ENCODE measurements at regions not wholly inside any gene's neighbourhood (a gene's known extent, or its start where the extent isn't known, plus 50 kb on each side); places are given as distances from the start of the nearest gene placed in this dataset.
"Not testable (repeated sequence)": the region's sequence is repeated elsewhere in the genome, so short reads cannot be mapped to it uniquely, and the experiment has no call there.

- no peak for DNase-seq
Observed at GRCh38 chr3:82240322-82240721, 478.9 kb upstream of the GBE1 start.

GRCh38 chr3:82236257-82236656 lies 474.8 kb upstream of the GBE1 start:
- no peak for DNase-seq

GRCh38 chr3:82229397-82229796 lies 468.0 kb upstream of the GBE1 start:
- DNase-seq, result no peak

GRCh38 chr3:82224661-82225060 lies 463.2 kb upstream of the GBE1 start:
- no peak for DNase-seq

- no peak for DNase-seq
Observed at GRCh38 chr3:82222401-82222800, 461.0 kb upstream of the GBE1 start.

- DNase-seq, result no peak
Observed at GRCh38 chr3:82217571-82217970, 456.1 kb upstream of the GBE1 start.

- DNase-seq, result no peak
Observed at GRCh38 chr3:82208002-82208710, 446.7 kb upstream of the GBE1 start.

- DNase-seq, result no peak
Observed at GRCh38 chr3:82202269-82202668, 440.8 kb upstream of the GBE1 start.

GRCh38 chr3:82201316-82201715 lies 439.9 kb upstream of the GBE1 start:
- no peak for DNase-seq

- DNase-seq, result no peak
Observed at GRCh38 chr3:82198009-82198408, 436.6 kb upstream of the GBE1 start.

- no peak for DNase-seq
Observed at GRCh38 chr3:82196645-82197044, 435.2 kb upstream of the GBE1 start.

- DNase-seq, result no peak
Observed at GRCh38 chr3:82194870-82195269, 433.4 kb upstream of the GBE1 start.

GRCh38 chr3:82186017-82186416 lies 424.6 kb upstream of the GBE1 start:
- no peak for DNase-seq

GRCh38 chr3:82179291-82179690 lies 417.8 kb upstream of the GBE1 start:
- no peak for DNase-seq

- DNase-seq, result no peak
Observed at GRCh38 chr3:82178291-82178690, 416.8 kb upstream of the GBE1 start.

GRCh38 chr3:82177774-82178173 lies 416.3 kb upstream of the GBE1 start:
- DNase-seq, result no peak

GRCh38 chr3:82165266-82165665 lies 403.8 kb upstream of the GBE1 start:
- no peak for DNase-seq

- DNase-seq, result no peak
Observed at GRCh38 chr3:82163907-82164520, 402.6 kb upstream of the GBE1 start.

- DNase-seq, result no peak
Observed at GRCh38 chr3:82157952-82158351, 396.5 kb upstream of the GBE1 start.

GRCh38 chr3:82153892-82154291 lies 392.4 kb upstream of the GBE1 start:
- DNase-seq, result not testable (repeated sequence)

GRCh38 chr3:82145742-82146141 lies 384.3 kb upstream of the GBE1 start:
- no peak for DNase-seq

GRCh38 chr3:82144811-82145210 lies 383.4 kb upstream of the GBE1 start:
- no peak for DNase-seq

- DNase-seq, result no peak
Observed at GRCh38 chr3:82143661-82144412, 382.4 kb upstream of the GBE1 start.

- no peak for DNase-seq
Observed at GRCh38 chr3:82141592-82141991, 380.1 kb upstream of the GBE1 start.

All from activated gamma-delta T cell treated with Interleukin-2 at 50 U/mL for 16 hours (primary cell).